Colonic mucosa (tissue), 4 donors: ENCODE measurements at regions not wholly inside any gene's neighbourhood (a gene's known extent, or its start where the extent isn't known, plus 50 kb on each side); places are given as distances from the start of the nearest gene placed in this dataset.

Source experiments
- DNase-seq: peaks from one replicate; pipeline ENCODE4 v3.0.0-alpha.2; 2020
- H3K27ac ChIP-seq: fragments of 200-600 bp; one replicate; pipeline ENCODE4 v1.8.0; 2021
- H3K27me3 ChIP-seq: fragments of 200-600 bp; one replicate; pipeline ENCODE4 v1.8.0; 2021
- H3K36me3 ChIP-seq: fragments of 200-600 bp; one replicate; pipeline ENCODE4 v1.8.0; 2021
- H3K4me1 ChIP-seq: fragments of 200-600 bp; one replicate; pipeline ENCODE4 v1.8.0; 2021; ENCODE audit warnings: mild to moderate bottlenecking
- H3K4me3 ChIP-seq: fragments of 200-600 bp; one replicate; pipeline ENCODE4 v1.8.0; 2021
- H3K9ac ChIP-seq, 2 donors: one replicate each; pipeline ENCODE4 v1.7.0; 2013; ENCODE audit warnings: control low read depth in 2 of 2, low read depth in 2 of 2, low read length in 2 of 2
- H3K9me3 ChIP-seq: fragments of 200-600 bp; one replicate; pipeline ENCODE4 v1.8.0; 2021
- intact Hi-C: fragments of 100-400 bp; cut with DNase I; formaldehyde crosslinking; loops from one replicate; pipeline ENCODE4 v1.14.1; 2022
- TF ChIP-seq, protein P1 (sequence below): fragments of 200-600 bp; IDR thresholded peaks from one replicate; pipeline ENCODE4 v1.8.0; 2022; ENCODE audit warnings: antibody characterized with exemption, mild to moderate bottlenecking
- donor health status: healthy.
- donor health status: DM: no; HTN: no; CAD: no.
- donor health status: DM: no; HTN: no; CAD: no.

GRCh38 chr4:163077680-163078079 is 89.0 kb downstream of the NAF1 start:
- H3K27me3 ChIP-seq: no peaks in the 10 kb centered on the region
- no peak overlapping the region for H3K4me3 ChIP-seq
- intact Hi-C loops: no loop called here
- no peaks in the 10 kb centered on the region for H3K36me3 ChIP-seq
- no peaks in the 10 kb centered on the region for H3K4me1 ChIP-seq
- no peak overlapping the region for H3K9ac ChIP-seq
- TF ChIP-seq, protein P1, sequence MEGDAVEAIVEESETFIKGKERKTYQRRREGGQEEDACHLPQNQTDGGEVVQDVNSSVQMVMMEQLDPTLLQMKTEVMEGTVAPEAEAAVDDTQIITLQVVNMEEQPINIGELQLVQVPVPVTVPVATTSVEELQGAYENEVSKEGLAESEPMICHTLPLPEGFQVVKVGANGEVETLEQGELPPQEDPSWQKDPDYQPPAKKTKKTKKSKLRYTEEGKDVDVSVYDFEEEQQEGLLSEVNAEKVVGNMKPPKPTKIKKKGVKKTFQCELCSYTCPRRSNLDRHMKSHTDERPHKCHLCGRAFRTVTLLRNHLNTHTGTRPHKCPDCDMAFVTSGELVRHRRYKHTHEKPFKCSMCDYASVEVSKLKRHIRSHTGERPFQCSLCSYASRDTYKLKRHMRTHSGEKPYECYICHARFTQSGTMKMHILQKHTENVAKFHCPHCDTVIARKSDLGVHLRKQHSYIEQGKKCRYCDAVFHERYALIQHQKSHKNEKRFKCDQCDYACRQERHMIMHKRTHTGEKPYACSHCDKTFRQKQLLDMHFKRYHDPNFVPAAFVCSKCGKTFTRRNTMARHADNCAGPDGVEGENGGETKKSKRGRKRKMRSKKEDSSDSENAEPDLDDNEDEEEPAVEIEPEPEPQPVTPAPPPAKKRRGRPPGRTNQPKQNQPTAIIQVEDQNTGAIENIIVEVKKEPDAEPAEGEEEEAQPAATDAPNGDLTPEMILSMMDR: no peak
- no peaks in the 10 kb centered on the region for H3K9me3 ChIP-seq
- no peak for DNase-seq
- H3K27ac ChIP-seq: no peak overlapping the region

DNA sequence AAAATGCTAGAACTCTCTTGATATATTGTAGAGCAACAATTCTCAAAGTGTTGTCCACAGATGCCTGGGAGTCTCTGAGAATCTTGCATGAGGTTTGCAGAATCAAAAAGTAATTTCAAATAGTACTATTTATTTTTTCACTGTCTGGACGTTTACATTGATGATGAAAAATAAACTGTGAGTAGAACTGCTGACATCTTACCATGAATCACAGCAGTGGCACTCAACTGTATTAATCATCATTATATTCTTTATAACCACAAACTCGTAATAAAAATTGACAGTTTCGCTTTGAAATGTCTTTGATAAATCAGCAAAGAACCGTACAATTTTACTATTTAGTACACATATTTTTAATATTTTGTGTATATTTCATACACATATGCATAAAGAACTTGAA is 94.5 kb downstream of the NAF1 start:
- H3K27ac ChIP-seq: no peak overlapping the region
- H3K9ac ChIP-seq: no peak overlapping the region
- no peaks in the 10 kb centered on the region for H3K27me3 ChIP-seq
- no peaks in the 10 kb centered on the region for H3K36me3 ChIP-seq
- no peaks in the 10 kb centered on the region for H3K9me3 ChIP-seq
- H3K4me1 ChIP-seq: no peaks in the 10 kb centered on the region
- no peak for DNase-seq
- intact Hi-C loops: no loop called here
- TF ChIP-seq, protein P1: no peak
- no peak overlapping the region for H3K4me3 ChIP-seq

GRCh38 chr4:163071308-163071707 is 95.4 kb downstream of the NAF1 start:
- Histone ChIP-seq H3K27ac (no peak overlapping the region), H3K36me3 (no peaks in the 10 kb centered on the region), H3K4me3 (no peak overlapping the region), H3K9ac (no peak overlapping the region), H3K4me1 (no peaks in the 10 kb centered on the region), H3K9me3 (no peaks in the 10 kb centered on the region), H3K27me3 (no peaks in the 10 kb centered on the region)
- no peak for DNase-seq
- TF ChIP-seq, protein P1: no peak
- intact Hi-C loops: no loop called here

DNA sequence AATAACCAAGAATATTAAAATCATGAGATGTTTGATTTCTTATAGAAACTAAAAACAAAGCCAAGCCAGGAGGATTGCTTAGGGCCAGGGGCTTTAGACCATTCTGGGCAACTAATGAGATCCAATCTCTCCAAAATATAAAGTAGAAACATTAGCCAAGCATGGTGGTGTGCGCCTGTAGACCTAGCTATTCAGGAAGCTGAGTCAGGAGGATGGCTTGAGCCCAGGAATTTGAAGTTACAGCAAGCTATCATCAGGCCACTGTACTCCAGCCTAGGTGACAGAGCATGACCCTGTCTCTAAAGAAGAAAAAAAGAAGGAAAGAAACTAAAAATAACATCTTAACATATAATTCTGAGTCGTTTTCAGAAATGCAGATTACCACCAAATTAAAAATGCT is 96.7 kb downstream of the NAF1 start:
- TF ChIP-seq, protein P1: no peak
- intact Hi-C loops: no loop called here
- Histone ChIP-seq H3K36me3 (no peaks in the 10 kb centered on the region), H3K27me3 (no peaks in the 10 kb centered on the region), H3K4me1 (no peaks in the 10 kb centered on the region), H3K27ac (no peak overlapping the region), H3K9me3 (no peaks in the 10 kb centered on the region), H3K4me3 (no peak overlapping the region), H3K9ac (no peak overlapping the region)
- DNase-seq: no peak

GRCh38 chr4:163063891-163064290 is 102.8 kb downstream of the NAF1 start:
- H3K4me1 ChIP-seq: no peaks in the 10 kb centered on the region
- no peak overlapping the region for H3K27ac ChIP-seq
- H3K9ac ChIP-seq: no peak overlapping the region
- H3K4me3 ChIP-seq: no peak overlapping the region
- no peak for DNase-seq
- H3K27me3 ChIP-seq: no peaks in the 10 kb centered on the region
- H3K9me3 ChIP-seq: no peaks in the 10 kb centered on the region
- TF ChIP-seq, protein P1: no peak
- H3K36me3 ChIP-seq: no peaks in the 10 kb centered on the region
- intact Hi-C loops: no loop called here

DNA sequence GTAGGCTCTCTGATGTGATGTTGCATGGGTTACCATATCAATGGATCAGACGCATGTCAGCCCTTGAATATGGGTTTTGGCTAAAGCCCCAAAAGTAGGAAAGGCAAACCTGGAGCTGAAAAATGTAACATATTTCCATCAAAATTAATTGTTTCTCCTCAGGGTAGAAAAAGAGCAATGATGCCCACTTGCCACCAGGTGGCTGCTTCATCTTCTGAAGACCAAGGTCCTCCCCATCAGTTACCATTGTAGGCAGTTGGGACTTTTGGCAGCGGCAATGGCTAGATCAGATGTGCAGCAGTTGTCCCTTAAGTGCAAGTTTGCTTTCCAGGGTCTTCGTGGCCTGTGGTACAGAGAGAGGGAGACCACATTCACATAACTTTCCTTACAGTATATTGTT is 118.2 kb downstream of the NAF1 start:
- no peaks in the 10 kb centered on the region for H3K27me3 ChIP-seq
- H3K4me1 ChIP-seq: no peaks in the 10 kb centered on the region
- no peak overlapping the region for H3K27ac ChIP-seq
- H3K4me3 ChIP-seq: no peak overlapping the region
- DNase-seq: no peak
- TF ChIP-seq, protein P1: peak; percentile 33
- H3K36me3 ChIP-seq: no peaks in the 10 kb centered on the region
- no peak overlapping the region for H3K9ac ChIP-seq
- no peaks in the 10 kb centered on the region for H3K9me3 ChIP-seq
- intact Hi-C loops: loop anchor here (5.0 kb wide), 1 partner anchor 284 kb away; the partner anchor contains the start of gene NPY1R
